ENCODE measurements at regions not wholly inside any gene's neighbourhood (a gene's known extent, or its start where the extent isn't known, plus 50 kb on each side); places are given as distances from the start of the nearest gene placed in this dataset.

DNA sequence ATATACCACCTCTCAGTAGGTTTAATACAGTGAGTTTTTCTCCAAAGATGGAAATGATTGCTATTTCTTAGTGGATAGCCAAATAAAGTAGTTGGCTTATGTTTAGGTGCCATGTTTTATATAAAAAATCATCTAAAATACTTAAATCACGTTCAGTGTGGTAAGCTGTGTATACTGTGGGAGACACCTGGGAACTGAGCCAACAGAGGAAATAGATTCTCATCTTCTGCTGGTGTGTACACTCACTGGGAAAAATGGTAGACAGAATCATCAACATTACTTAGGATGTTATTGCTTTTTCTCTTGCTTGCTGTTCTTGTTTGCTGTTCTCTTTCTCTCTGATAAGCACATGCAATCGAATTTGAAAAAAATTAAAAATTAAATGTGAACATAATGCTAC, 112.6 kb upstream of the MB21D2 start:
- no peak overlapping the region for H3K27ac ChIP-seq (ENCODE audit: low read depth)
- Mint-ChIP-seq H3K9me3 (no peaks in the 10 kb centered on the region), H3K27ac (no peak overlapping the region)

GRCh38 chr3:193031911-193032310, 114.3 kb upstream of the MB21D2 start:
- Mint-ChIP-seq H3K4me3 (no peak overlapping the region), H3K9me3 (no peaks in the 10 kb centered on the region), H3K36me3 (ENCODE audit: low read depth) (no peaks in the 10 kb centered on the region), H3K27me3 (ENCODE audit: insufficient read depth, low read depth, poor library complexity) (no peaks in the 10 kb centered on the region), H3K4me1 (peaks cover 10% of the 10 kb centered on the region), H3K27ac (no peak overlapping the region)
- H3K4me3 ChIP-seq = no peak overlapping the region
- H3K79me2 ChIP-seq (replicated peaks; ENCODE audit: insufficient read depth) = no peaks in the 10 kb centered on the region
- no peaks in the 10 kb centered on the region for H3F3A ChIP-seq (replicated peaks; ENCODE audit: low read depth)
- H3K27me3 ChIP-seq (ENCODE audit: insufficient read depth) = no peaks in the 10 kb centered on the region
- H3K9me2 ChIP-seq (ENCODE audit: insufficient read depth) = no peaks in the 10 kb centered on the region; the same call in 1 of the 2 replicates
- no peak overlapping the region for H3K27ac ChIP-seq (ENCODE audit: low read depth)
- H2AFZ ChIP-seq = no peak overlapping the region; the same call in 1 of the 2 replicates
- peaks cover 7% of the 10 kb centered on the region; the same call in 1 of the 2 replicates for H3K4me1 ChIP-seq (ENCODE audit: insufficient read depth)
- DNase-seq (ENCODE audit: low spot score) = no peak
- H3K4me2 ChIP-seq = no peak overlapping the region
- no peaks in the 10 kb centered on the region for H4K20me1 ChIP-seq (replicated peaks; ENCODE audit: insufficient read depth)
- H3K36me3 ChIP-seq (ENCODE audit: insufficient read depth) = no peaks in the 10 kb centered on the region
- ATAC-seq = no peak
- TF ChIP-seq ZNF114 (CRISPR knock-in tag; IDR thresholded peaks at IDR 0.05) (no peak), EZH2phosphoT487 (IDR thresholded peaks at IDR 0.05; ENCODE audit: unreplicated experiment) (no peak), ZNF462 (CRISPR knock-in tag; IDR thresholded peaks at IDR 0.05) (no peak), REST (IDR thresholded peaks at IDR 0.05; ENCODE audit: unreplicated experiment) (no peak), STAT1 (IDR thresholded peaks at IDR 0.05; ENCODE audit: unreplicated experiment) (no peak), ETS1 (IDR thresholded peaks at IDR 0.05) (no peak), POLR2AphosphoS5 (IDR thresholded peaks at IDR 0.05; ENCODE audit: low read depth) (no peak), ZNF331 (CRISPR knock-in tag; IDR thresholded peaks at IDR 0.05; ENCODE audit: low read depth) (no peak), NANOG (IDR thresholded peaks at IDR 0.05; ENCODE audit: borderline replicate concordance) (no peak)

More for the DNA sequence above, 112.6 kb upstream of the MB21D2 start:
- ATAC-seq = no peak
- peaks cover 7% of the 10 kb centered on the region; the same call in 1 of the 2 replicates for H3K4me1 ChIP-seq (ENCODE audit: insufficient read depth)
- H3K36me3 ChIP-seq (ENCODE audit: insufficient read depth) = no peaks in the 10 kb centered on the region
- H3K27me3 Mint-ChIP-seq (ENCODE audit: insufficient read depth, low read depth, poor library complexity) = peaks cover 2% of the 10 kb centered on the region
- DNase-seq (ENCODE audit: low spot score) = no peak
- H2AFZ ChIP-seq = no peak overlapping the region
- no peaks in the 10 kb centered on the region for H3K27me3 ChIP-seq (ENCODE audit: insufficient read depth)
- no peaks in the 10 kb centered on the region; the same call in 1 of the 2 replicates for H3K9me2 ChIP-seq (ENCODE audit: insufficient read depth)
- H3F3A ChIP-seq (replicated peaks; ENCODE audit: low read depth) = no peaks in the 10 kb centered on the region
- H3K4me3 Mint-ChIP-seq = no peak overlapping the region
- no peaks in the 10 kb centered on the region for H3K79me2 ChIP-seq (replicated peaks; ENCODE audit: insufficient read depth)
- peaks cover 10% of the 10 kb centered on the region for H3K4me1 Mint-ChIP-seq
- no peak overlapping the region for H3K4me3 ChIP-seq
- H3K4me2 ChIP-seq = no peak overlapping the region
- H4K20me1 ChIP-seq (replicated peaks; ENCODE audit: insufficient read depth) = no peaks in the 10 kb centered on the region
- TF ChIP-seq POLR2AphosphoS5 (IDR thresholded peaks at IDR 0.05; ENCODE audit: low read depth) (no peak), EZH2phosphoT487 (IDR thresholded peaks at IDR 0.05; ENCODE audit: unreplicated experiment) (no peak)
- H3K36me3 Mint-ChIP-seq (ENCODE audit: low read depth) = no peaks in the 10 kb centered on the region
